Activated CD4-positive, alpha-beta T cell treated with anti-CD3 and anti-CD28 coated beads, Interleukin-2, amount 50 U/mL, for 16 hours (primary cell): ENCODE measurements at regions not wholly inside any gene's neighbourhood (a gene's known extent, or its start where the extent isn't known, plus 50 kb on each side); places are given as distances from the start of the nearest gene placed in this dataset.
"Not testable (repeated sequence)": the region's sequence is repeated elsewhere in the genome, so short reads cannot be mapped to it uniquely, and the experiment has no call there.

ENCODE experiments used
- DNase-seq: peaks from one replicate; pipeline ENCODE4 v3.0.0-alpha.2; 2020

DNA sequence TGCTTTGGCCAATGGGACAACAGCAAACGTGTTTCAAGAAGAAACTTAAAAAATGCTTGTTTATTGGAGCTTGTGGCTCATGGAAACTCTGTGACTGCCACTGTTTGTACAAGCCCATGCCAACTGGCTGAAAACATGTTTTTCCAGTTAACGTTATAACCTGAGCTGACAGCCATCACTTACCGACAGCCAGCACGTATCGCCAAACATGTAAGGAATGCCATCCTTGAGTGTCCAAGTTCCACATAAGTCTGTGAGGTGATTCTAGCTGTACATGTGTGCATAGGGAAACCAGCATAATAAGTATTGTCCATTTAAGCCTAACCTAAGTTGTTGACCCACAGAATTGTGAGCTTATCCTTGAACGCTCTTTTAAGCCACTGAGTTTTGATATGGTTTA is 596.9 kb downstream of the TRHDE start:
- DNase-seq = no peak

- no peak for DNase-seq
Observed at GRCh38 chr12:72872238-72872887, 600.2 kb downstream of the TRHDE start.

GRCh38 chr12:72872996-72873395 is 600.8 kb downstream of the TRHDE start:
- DNase-seq = no peak

- DNase-seq = no peak
Observed at GRCh38 chr12:72876092-72876491, 603.9 kb downstream of the TRHDE start.

DNA sequence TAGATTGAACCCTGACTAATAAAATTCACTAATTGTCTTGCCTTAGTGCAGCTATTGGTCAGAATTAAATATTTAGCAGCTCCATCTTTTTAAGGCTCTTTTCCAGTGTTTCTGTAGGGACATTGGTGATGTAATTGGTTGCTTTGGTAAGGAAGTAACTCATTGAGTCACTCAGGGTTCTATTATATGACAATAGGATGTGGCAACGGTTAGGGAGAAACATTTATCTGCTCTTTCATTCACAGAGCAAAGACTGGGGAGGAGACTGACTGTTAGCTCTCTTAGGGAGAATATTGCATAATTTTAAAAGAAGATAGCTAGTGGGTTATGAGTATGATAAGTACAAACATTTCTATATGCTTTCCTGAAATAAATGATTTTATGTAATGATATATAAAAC is 616.5 kb downstream of the TRHDE start:
- no peak for DNase-seq

- no peak for DNase-seq
Observed at GRCh38 chr12:72889791-72890190, 617.6 kb downstream of the TRHDE start.

DNA sequence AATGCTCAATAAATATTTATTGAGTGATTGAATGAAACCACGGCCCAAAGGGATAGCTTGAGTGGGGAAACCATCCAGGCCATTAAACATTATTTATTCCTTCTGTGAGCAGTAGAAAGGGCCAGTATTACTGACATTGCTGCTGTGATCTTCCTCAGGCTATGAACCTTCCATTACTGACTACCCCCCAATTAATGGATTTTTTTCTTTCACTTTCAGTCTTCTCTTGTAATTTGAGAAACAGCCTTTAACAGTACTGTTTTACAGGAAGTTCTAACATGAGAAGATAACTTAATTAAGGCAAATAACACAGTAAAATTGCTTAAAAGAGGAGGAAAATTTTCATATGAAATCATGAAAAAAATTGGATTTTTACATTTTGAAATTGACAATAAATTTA is 629.5 kb downstream of the TRHDE start:
- no peak for DNase-seq

- DNase-seq = no peak
Observed at GRCh38 chr12:72925716-72926115, 653.5 kb downstream of the TRHDE start.

DNA sequence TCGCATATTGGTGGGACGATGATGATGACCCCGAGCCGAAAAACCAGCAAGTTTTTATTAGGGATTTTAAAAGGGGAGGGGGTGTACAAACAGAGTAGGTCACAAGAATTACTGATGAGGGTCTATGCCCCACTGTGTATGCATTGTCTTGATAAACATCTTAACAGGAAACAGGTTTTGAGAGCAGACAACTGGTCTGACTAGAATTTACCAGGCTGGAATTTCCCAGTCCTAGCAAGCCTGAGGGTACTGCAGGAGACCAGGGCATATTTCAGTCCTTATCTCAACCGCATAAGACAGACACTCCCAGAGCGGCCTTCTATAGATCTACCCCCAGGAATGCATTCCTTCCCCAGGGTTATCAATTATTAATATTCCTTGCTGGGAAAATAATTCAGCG is 659.7 kb downstream of the TRHDE start:
- not testable (repeated sequence) for DNase-seq

- DNase-seq = no peak
Observed at GRCh38 chr12:72937486-72937885, 665.3 kb downstream of the TRHDE start.

GRCh38 chr12:72957454-72957853 is 685.3 kb downstream of the TRHDE start:
- peak; percentile 12 for DNase-seq

- no peak for DNase-seq
Observed at GRCh38 chr12:72966684-72967083, 694.5 kb downstream of the TRHDE start.

DNA sequence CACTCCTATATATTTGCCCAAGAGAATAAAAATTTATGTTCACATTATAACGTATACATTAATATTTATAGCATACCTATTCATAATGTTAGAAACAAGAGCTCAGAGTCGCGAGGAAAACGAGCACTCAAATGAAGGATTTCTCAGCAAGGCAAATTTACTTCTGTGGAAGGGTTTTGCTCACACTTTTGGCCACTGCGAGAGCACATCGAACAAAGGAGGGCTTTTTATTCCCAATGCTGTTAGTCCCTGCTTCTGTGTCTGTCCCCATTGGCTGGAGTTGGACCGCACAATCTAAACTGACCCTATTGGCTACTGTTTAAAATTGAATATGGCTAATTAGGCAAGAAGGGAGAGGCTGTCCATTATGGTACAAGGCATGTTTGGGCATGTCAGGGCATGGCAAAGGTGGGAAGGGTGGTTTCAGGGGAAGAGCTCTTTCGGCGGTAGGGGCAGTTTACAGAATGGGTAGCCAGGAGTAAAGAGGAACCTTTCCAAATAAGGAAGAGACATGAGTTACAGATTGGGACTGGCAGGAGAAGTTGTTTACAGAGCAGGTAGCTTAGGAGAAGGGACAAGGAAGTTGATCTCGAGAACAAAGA is 702.9 kb downstream of the TRHDE start:
- no peak for DNase-seq

DNA sequence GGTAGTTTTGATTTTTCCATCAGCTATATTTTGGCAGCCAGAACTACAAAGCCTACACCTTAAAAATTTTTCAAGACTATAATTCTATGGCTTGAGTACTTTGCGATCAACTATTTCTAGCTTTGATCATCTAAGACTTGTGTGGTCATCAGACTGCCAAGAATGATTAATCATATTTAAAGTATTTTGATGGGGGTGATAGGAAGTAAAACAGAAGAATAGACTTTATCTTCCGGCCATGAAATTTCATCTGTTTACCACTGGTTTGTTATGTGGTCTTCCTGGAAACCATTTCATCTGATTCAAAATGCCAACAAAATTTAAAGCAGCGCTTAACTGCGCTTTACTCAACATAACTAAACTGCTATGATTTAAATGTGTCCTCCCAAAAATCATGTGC is 706.8 kb downstream of the TRHDE start:
- no peak for DNase-seq

GRCh38 chr12:72982356-72982755 is 710.2 kb downstream of the TRHDE start:
- DNase-seq = no peak

DNA sequence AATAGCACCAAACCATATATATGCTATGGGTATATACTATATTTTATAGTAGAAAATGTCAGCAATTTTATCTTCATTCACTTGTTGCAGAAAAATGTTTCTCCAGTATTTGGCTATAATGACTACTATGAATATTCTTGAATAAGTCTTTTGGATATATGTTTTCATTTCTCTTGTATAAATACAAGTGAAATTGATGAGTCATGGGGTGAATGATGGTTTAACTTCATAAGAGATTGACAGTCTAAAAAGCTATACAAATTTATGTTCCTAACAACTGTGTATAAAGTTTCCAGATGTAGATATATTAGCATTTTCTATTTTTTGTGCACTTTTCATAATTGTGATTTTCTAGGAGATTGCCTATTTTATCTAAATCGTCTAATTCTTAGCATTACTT is 714.8 kb downstream of the TRHDE start:
- no peak for DNase-seq

GRCh38 chr12:72989458-72989947 is 717.3 kb downstream of the TRHDE start:
- DNase-seq = no peak

- DNase-seq = not testable (repeated sequence)
Observed at GRCh38 chr12:72995029-72995428, 722.9 kb downstream of the TRHDE start.

- no peak for DNase-seq
Observed at GRCh38 chr12:72995616-72996015, 723.4 kb downstream of the TRHDE start.

- not testable (repeated sequence) for DNase-seq
Observed at GRCh38 chr12:73001806-73002205, 729.6 kb downstream of the TRHDE start.

GRCh38 chr12:73002504-73002903 is 730.3 kb downstream of the TRHDE start:
- DNase-seq = not testable (repeated sequence)

DNA sequence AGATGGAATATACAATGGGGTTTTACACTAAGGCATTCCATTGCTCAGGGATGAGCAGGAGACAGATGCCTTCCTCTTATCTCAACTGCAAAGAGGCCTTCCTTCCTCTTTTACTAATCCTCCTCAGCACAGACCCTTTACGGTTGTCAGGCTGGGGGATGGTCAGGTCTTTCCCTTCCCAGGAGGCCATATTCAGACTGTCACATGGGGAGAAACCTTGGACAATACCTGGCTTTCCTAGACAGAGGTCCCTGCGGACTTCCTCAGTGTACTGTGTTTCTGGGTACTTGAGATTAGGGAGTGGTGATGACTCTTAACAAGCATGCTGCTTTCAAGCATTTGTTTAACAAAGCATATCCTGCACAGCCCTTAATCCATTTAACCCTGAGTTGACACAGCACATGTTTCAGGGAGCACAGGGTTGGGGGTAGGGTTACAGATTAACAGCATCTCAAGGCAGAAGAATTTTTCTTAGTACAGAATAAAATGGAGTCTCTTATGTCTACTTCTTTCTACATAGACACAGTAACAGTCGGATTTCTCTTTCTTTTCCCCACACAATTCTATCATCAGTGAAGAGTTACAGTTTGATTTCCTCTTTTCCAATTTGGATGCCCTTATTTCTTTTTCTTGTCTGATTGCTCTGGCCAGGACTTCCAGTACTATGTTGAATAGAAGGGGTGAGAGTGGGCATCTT is 737.1 kb downstream of the TRHDE start:
- not testable (repeated sequence) for DNase-seq

- DNase-seq = no peak
Observed at GRCh38 chr12:73017981-73018380, 745.8 kb downstream of the TRHDE start.

DNA sequence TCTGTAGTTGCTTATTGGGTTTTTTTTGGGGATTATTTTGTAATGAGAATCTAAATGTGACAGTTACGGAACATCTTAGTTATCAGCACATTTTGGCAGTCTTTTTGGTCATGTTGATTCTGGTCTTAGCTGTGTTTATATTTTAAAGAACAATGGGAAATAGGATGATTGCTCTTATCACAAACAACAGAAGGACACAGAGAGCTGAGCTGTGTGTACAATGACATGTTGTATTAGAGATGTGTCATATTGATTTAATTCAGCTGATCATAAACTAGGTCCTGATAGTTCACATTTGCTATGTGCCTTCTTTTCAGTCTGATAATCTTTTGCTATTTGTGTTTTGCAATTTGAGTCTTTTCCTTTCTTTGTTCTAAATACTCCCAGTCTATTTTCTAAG is 781.7 kb downstream of the TRHDE start:
- DNase-seq = no peak
